Stimulated activated CD4-positive, alpha-beta T cell treated with anti-CD3 and anti-CD28 coated beads, Interleukin-4, amount 100 ng/mL, for 1 hour (primary cell): ENCODE measurements at regions not wholly inside any gene's neighbourhood (a gene's known extent, or its start where the extent isn't known, plus 50 kb on each side); places are given as distances from the start of the nearest gene placed in this dataset.
"Not testable (repeated sequence)": the region's sequence is repeated elsewhere in the genome, so short reads cannot be mapped to it uniquely, and the experiment has no call there.

Experiments
- DNase-seq: peaks from one replicate; pipeline ENCODE4 v3.0.0-alpha.2; 2020

DNA sequence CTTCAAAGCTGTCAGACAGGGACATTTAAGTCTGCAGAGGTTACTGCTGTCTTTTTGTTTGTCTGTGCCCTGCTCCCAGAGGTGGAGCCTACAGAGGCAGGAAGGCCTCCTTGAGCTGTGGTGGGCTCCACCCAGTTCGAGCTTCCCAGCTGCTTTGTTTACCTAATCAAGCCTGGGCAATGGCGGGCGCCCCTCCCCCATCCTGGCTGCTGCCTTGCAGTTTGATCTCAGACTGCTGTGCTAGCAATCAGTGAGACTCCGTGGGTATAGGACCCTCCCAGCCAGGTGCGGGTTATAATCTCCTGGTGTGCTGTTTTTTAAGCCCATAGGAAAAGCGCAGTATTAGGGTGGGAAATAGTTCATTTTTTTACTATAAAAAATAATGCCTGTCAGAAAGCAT is 894.2 kb downstream of the EFNA5 start:
- DNase-seq, result not testable (repeated sequence)

DNA sequence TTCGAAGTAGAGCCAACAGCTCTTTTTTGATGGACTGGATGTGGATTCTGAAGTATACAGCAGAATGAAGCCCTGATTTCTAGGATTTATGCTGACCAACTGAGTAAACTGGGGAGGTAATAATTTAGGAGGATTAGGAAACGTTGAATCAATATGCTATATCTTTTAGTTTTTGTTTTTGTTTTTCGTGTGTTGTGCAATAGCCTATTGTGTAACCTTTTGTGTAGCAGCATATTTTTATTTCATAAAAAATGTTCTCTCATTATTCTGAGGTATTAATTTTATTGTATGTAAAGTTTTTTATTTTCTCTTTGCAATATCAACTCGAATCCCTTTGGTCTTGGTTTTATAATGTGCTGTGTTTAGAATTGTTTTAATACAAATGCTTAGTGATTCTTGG is 902.3 kb downstream of the EFNA5 start:
- DNase-seq, result no peak

DNA sequence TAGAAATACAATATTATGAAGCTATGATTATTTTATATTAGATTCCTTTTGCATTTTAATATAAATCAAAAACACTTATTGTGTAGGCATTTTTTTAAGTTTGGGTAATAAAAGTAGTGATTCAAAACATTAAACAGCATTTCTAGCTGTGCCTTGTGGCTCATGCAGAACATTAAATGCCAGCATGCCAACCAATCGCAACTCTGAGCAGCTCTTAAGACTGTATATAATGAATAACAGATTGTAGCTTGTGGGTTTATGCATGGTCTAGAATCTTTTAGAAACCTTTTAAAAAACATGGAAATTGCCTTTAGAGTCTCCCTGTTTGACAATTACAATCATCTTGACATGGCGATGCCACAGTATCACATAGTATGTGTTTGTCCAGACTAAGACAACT is 903.8 kb downstream of the EFNA5 start:
- DNase-seq, result no peak

DNA sequence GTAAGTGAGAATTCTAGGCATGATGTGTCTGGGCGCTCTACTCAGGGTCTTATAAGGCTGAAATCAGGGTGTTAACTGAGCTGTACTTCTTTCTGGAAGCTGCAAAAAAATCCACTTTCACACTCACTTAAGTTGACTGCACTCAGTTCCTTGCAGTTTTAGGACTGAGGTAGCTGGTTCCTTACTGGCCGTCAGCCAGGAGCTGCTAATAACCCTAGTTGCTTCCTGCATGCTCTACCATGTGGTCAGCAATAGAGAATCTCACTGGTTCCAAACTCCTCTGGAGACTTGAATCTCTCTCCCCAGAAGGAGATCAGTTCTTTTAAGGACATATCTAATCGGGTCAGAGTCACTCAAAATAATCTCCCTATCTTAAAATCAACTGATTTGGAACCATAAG is 911.2 kb downstream of the EFNA5 start:
- no peak for DNase-seq

DNA sequence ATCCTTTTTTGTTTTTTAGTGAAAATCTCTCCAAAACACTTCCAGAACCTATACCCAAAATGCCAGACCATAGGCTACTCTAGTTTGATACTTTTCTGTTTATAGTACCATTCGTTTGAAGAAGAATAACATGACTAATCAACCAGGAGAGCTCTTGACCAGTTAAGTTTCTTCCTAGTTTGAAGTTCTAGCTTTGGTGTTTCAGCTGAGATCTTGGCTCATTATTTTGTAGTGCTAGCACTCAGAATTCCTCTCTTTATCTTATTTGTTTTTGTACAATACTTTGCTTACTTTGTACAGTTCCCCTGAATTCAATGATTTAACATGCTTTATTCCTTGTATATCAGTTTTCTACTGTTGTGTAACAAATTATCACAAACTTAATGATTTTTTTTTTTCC is 911.6 kb downstream of the EFNA5 start:
- no peak for DNase-seq

DNA sequence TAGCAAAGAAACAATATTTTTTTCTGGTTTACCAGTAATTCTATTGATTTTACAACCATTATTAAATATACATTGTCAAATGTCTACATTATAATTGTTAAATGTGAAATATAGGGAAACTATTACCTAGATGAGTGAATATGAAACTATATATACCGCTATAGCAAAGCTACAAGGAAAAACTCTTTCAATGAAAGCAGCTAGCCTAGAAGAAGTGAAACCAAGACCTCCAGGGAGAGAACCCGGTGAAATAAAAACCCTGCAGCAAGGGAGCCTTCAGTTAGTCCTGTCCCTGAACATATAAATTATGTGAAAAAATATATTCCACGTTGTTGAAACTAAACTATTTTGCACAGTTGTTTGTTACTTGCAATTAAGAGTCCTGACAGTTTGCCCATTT is 913.1 kb downstream of the EFNA5 start:
- no peak for DNase-seq

DNA sequence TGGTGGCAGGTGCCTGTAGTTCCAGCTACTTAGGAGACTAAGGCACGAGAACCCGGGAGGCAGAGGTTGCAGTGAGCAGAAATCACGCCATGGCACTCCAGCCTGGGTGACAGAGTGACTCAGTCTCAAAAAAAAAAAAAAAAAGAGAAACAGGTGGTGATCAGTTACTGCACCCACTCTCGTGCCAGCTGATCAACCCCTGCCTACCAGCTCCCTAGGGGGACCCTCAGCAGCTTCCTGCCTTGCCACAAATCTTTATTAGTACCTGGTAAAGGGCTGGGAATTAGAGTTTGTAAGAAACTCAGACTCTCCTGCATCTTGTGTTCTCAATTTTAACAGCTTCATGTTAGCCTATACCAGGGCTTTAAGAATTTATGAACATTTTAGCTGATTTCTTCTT is 914.9 kb downstream of the EFNA5 start:
- no peak for DNase-seq

DNA sequence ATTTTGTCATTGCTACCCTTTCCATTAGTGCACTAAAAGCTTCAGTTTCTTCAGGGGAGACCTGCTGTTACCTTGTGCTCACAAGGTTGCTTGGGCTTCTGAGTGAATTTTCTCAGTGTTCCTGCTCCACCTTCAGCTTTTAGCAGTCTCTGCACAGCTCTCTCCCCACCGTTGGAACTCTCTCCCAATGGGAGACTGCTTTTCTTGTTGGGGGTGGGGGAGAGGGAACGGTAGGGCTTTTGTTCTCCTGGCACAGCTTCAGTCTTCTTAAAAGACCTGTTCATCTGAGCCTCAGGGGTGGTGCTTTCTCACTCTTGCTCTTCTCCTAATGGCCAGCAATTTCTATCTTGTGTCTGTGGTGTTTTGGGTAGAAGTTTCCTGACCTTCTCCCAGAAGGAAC is 915.7 kb downstream of the EFNA5 start:
- DNase-seq, result no peak

DNA sequence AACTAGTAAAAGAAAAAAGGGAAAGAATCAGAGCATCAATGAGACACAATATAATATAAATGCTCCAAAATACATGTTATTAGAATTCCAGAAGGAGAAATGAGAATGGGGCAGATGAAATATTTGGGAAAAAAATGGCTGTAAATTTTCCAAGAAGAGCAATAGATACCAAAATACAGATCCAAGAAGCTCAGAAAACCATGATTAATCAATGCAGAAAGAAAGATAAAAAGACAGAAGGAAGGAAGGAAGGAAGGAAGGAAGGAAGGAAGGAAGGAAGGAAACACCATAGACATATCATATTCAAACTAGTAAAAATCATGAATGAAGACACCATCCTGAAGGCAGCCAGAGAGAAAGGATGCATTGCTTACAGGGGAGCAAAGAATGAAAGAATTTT is 920.9 kb downstream of the EFNA5 start:
- no peak for DNase-seq

DNA sequence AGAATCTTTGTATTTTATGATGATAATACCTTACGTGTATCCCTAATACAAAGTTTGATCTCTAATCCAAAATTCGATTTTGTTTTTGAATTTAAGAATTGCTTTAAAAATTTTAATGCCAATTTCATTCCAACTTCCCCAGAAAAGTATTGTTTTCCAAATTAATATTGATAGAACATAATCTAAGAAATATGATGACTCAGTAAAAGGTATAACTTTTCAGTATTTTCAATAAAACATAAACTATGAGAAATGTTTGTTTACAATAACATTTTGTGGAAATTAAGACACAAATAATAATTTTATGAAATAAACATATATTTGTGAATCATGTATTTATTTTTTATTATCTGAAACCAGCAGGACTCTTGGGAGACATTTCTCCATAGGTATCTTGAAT is 931.6 kb downstream of the EFNA5 start:
- no peak for DNase-seq

DNA sequence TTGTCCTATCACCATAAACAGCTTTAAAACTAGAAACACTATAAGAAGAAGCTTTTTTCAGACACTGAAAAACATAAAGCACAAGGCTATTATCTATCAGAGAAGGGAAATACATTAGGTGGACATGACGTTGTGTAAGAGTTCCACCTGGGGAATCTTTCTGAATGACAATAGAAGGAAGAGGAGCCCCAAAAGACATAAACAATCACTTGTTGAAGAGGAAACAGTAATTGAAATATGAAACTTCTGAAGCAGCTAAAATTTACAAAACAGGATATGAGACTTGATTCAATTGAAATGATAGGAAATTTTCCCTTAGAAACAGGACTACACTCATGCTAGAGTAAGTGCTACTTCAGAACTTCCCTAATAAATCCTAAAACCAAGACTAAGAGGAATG is 933.6 kb downstream of the EFNA5 start:
- DNase-seq, result no peak

DNA sequence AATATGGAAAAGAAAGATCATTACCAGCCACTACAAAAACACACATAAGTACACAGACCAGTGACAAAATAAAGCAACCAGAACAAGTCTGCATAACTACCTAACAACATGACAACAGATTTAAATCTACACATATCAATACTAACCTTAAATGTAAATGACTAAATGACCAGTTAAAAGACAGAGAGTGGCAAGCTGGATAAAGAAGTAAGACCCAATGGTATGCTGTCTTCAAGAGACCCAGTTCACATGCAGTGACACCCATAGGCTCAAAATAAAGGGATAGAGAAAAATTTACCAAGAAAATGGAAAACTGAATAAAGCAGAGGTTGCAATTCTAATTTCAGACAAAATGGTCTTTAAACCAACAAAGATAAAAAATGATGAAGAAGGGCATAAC is 938.1 kb downstream of the EFNA5 start:
- DNase-seq, result no peak

DNA sequence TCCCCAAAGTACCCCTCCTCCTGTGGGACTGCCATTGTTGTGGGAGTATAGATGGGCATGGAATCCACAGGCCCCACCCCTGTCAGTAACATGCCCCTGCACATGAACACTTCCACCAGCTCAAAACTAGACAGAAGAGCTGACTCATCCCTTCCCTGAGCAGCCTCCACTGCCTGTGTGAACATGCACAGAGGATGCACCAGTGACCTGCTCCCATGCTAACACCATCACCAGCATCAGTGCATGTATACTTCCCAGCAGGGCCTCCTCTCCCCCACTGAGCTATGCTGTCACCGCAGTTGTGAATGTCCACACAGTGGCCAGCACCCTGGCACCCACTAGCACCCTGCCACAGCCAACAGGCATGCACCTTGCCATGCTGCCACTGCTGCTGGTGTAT is 939.8 kb downstream of the EFNA5 start:
- DNase-seq, result no peak

DNA sequence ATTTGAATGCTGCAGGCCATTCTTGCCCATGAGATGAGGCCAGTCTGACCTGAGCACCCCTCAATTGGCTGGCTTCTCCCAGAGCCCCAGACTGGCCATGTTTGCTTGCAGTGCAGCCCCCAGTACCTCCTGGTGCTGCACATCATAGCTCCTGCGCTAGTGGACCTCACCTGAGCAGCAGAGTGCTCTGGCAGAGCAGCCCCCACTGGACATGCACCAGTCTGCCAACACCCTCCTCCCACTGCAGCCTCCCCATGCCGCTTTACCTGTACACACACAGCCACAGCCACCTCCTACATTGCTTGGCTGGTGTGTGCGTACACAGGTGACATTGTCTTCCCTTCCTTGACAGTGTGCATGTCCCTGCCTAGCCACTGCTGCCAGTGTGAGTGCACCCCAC is 940.2 kb downstream of the EFNA5 start:
- no peak for DNase-seq

DNA sequence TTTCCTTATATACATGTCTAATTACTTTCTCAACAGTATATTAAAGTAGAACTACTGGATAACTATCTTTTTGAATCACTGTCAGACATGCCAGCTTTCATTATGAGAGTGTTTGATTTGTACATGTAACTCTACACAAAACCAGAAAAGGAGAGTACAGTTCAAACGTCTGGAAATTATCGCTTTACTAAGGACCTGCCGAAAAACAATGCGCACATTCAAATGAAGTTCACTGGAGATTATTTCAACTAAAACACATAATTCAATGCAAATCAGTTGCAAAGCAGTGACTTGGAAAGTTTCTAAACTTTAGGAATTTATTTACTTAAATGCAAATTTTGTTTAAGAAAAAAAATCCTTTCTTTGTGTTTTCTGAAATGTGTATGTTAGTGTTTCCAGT is 942.5 kb downstream of the EFNA5 start:
- no peak for DNase-seq

DNA sequence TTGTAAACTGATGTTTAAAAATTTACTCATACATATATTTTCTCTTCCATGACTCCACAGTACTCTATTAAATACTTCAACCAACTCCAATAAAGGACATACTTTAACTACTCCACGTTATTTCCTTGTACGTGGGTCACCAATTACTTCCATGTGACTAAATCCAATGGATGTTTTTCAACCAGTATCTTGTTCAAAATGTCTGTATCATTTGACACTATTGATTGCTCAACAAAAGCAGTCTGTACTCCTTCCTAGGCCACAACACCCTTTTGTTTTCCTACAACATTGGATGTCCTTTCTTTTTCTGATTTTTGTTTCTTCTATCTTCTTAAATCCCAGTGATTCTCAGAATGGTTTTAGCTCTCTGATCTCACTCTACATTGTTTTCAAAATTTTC is 943.7 kb downstream of the EFNA5 start:
- DNase-seq, result no peak

DNA sequence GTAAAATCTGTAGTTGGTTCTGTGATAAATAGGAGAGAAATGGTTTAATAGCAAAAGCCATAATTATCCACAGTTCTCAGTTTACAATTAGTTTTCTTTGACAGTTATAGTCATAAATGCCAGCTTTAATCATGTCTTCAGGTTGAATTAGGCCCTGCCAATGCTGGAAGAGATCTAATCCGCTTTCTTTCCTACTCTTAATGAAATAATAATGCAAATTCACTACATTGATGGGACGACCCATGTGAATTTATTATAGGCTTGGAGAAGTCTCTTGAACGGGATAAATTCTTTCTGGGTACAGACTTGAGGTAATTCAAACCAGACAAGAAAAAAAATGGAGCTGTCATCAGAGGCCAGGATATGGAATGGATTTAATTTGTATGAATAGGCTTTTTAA is 950.4 kb downstream of the EFNA5 start:
- no peak for DNase-seq

DNA sequence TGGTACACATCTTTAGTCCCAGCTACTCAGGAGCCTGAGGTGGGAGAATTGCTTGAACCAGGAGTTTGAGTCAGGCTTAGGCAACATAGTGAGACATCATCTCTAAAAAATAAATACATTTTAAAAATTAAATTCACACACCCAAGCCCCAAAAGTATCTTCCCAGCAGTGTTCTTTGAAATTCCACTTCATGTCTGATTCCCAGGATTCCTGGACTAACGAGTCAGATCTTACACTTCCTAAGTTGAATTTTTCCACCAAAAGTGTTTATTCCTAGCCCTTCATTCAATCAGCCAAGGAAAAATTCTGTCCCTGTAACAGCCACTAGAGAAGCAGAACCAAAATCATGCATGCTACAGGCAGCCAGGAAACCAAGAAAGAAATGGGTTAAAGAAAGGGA is 970.9 kb downstream of the EFNA5 start:
- DNase-seq, result no peak

DNA sequence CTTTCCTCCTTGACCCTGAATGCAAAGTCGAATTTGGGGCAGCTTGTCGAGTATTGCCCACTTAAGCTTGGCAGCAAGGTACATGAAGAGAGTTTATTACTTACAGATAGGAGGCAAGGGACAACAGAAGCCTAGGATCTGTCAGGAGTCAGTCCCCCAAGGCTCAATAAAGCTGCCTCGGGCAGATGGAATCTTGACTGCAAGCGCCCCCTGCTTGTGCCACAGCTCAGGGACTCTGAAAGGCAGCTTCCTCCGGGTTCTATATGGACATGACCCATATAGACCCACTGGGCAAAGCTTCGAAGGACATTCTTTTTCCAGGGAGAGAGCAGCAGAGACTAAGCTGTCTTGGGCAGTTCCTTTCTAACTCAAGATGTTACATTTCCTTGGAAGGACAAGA is 971.5 kb downstream of the EFNA5 start:
- DNase-seq, result no peak

DNA sequence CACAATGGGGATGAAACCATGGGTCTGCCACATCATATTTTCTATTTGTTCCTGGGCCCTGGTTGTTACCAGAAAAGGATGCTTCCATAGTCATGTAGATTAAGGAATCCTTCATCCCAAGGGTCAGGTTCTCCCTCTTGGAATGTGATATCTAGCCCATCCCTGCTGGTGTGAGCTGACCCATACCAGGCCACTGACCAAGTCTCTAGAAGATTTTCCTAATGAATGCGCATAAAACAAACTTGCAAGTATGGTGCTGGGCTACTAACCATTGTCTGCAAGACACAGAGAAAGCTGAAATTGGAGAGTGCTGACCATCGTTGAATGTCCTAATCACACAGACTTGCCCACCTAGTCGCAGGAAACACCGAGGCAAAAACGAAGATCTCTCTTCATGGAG is 972.6 kb downstream of the EFNA5 start:
- no peak for DNase-seq

DNA sequence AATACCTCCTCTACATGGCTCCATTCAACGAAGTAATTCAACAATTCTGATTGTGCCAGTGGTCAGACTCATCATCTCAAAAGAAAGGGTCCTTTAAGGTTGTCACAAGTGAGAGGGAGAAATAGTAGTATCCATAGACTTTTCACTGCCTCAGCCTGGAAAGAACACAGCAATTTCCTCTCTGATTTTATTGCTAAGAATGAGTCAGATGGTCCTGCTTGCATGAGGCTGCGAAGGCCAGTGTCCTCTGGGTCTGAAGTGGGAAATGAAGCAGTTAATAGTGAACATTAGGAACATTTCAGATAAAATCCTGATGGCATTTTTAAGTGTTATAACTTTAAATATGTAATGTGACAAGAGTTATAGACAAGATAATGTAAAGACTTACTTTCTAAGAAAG is 979.0 kb downstream of the EFNA5 start:
- DNase-seq, result no peak

DNA sequence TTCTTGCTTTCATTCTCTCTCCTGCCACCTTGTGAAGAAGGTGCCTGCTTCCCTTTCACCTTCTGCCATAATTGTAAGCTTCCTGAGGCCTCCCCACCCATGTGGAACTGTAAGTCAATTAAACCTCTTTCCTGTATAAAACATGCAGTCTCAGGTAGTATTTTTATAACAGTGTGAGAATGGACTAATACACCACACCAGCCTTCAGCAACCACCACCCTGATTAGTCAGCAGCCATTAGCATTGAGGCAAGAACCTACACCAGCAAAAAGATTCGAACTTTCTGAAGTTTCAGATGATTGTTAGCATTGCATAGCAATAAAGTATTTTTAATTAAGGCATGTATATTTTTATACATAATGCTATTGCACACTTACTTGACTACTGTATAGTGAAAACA is 980.2 kb downstream of the EFNA5 start:
- DNase-seq, result no peak

DNA sequence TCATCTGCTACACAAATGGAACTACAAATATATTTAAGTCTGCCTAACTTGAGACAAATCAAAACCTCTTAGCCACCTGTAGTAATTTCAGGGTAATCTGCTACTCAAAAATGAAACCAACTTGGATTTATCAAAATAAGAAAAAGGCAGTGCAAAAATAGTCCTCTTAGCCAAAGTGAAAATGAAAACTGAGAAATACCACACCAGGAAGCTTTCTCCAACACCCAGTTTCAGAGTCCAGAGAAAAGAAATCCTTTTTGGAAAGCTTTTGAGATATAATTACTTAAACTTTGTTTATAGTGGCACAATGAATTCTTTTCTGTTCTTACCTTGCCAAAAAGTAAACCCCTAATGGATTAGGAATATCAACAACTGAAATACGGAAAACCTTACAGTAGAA is 990.4 kb downstream of the EFNA5 start:
- no peak for DNase-seq

DNA sequence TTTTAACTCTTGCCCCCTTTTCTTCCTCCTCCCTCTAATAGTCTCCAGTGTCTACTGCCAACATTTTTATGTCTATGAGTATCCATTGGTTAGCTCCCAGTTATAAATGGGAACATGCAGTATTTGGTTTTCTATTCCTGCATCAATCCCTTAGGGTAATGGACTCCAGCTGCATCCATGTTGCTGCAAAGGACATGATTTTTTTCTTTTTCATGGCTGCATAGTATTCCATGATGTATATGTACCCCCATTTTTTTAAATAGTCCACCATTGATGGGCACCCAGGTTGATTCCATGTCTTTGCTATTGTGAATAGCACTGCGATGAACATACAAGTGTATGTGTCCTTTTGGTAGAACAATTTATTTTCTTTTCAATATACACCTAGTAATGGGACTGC is 993.7 kb downstream of the EFNA5 start:
- no peak for DNase-seq

DNA sequence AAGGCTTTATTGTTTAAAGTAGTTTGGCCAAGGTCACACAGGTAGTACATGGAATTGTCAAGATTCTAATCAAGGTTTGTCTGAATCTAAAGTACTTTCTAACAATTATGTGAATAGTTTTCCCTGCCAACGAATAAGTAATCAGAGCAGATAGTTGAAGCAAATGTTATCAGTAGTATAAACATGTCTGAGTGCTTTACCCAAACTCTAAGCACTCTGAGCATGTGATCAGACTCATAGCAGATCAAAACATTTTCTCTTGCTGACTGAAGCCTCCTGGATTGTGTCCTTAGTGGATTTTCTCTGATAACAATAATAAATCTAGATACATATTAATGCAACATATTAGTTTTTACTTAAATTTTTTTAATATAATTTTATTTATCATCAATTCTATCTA is 995.0 kb downstream of the EFNA5 start:
- DNase-seq, result no peak

DNA sequence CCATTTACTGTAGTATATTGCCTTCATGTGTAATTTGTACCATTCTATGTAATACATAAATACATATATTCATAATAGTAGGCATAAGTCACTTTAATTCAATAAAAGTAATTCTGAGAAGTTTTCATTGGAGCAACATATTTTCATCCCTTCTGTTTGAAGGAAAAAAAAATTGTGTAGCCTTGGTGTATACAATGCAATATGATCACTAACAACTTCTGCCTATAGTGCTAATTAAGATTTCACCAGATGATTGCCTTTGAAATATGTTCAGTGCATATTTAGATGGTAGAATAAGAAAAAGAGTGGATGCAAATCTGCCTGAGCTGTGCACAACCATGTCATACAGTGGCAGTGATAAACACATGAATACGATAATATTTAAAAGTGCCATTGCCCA is 996.8 kb downstream of the EFNA5 start:
- DNase-seq, result no peak

DNA sequence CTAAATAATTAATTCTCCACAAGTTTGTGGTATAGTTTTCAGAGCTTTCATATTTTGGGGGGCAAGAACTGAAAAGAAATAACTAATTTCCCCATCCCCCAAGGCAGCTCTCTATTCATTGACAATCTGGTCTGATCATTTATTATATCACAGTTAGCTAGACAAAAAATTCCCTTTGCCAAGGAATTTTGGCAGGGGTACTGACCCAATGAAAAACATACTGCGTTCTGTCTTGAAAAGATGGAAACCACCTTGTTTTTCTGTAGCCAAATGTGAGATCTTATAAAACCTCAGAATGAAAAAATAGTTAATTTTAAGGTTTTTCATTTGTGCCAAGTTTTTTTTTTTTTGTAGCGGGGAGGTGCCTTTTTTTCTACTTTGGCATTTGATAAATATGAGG is 1008.9 kb downstream of the EFNA5 start:
- DNase-seq, result no peak
